ENCODE measurements at regions not wholly inside any gene's neighbourhood (a gene's known extent, or its start where the extent isn't known, plus 50 kb on each side); places are given as distances from the start of the nearest gene placed in this dataset.
"Not testable (repeated sequence)": the region's sequence is repeated elsewhere in the genome, so short reads cannot be mapped to it uniquely, and the experiment has no call there.

- DNase-seq (ENCODE audit: low read depth in 2 of 3, low spot score in 2 of 3) = no peak
These were observed 453.9 kb downstream of the SQOR start for GRCh38 chr15:46088486-46089445.

GRCh38 chr15:46089467-46089935 is 454.7 kb downstream of the SQOR start:
- no peak for DNase-seq (ENCODE audit: low read depth in 2 of 3, low spot score in 2 of 3)

GRCh38 chr15:46091860-46092450 is 457.1 kb downstream of the SQOR start:
- no peak for DNase-seq (ENCODE audit: low read depth in 2 of 3, low spot score in 2 of 3)

- not testable (repeated sequence) for DNase-seq (ENCODE audit: low read depth in 2 of 3, low spot score in 2 of 3)
These were observed 463.2 kb downstream of the SQOR start for GRCh38 chr15:46098006-46098405.

GRCh38 chr15:46110755-46111154 is 475.9 kb downstream of the SQOR start:
- DNase-seq (ENCODE audit: low read depth in 2 of 3, low spot score in 2 of 3) = no peak

- DNase-seq (ENCODE audit: low read depth in 2 of 3, low spot score in 2 of 3) = no peak
These were observed 476.9 kb downstream of the SQOR start for GRCh38 chr15:46111730-46112129.

- DNase-seq (ENCODE audit: low read depth in 2 of 3, low spot score in 2 of 3) = no peak
These were observed 482.2 kb downstream of the SQOR start for GRCh38 chr15:46117071-46117470.

GRCh38 chr15:46120713-46121112 is 485.9 kb downstream of the SQOR start:
- DNase-seq (ENCODE audit: low read depth in 2 of 3, low spot score in 2 of 3) = no peak

GRCh38 chr15:46121441-46121840 is 486.6 kb downstream of the SQOR start:
- DNase-seq (ENCODE audit: low read depth in 2 of 3, low spot score in 2 of 3) = no peak

GRCh38 chr15:46126581-46126980 is 491.8 kb downstream of the SQOR start:
- no peak for DNase-seq (ENCODE audit: low read depth in 2 of 3, low spot score in 2 of 3)

- no peak for DNase-seq (ENCODE audit: low read depth in 2 of 3, low spot score in 2 of 3)
These were observed 492.6 kb downstream of the SQOR start for GRCh38 chr15:46127361-46127874.

- no peak for DNase-seq (ENCODE audit: low read depth in 2 of 3, low spot score in 2 of 3)
These were observed 494.3 kb downstream of the SQOR start for GRCh38 chr15:46129145-46129544.

GRCh38 chr15:46131876-46132275 is 497.0 kb downstream of the SQOR start:
- DNase-seq (ENCODE audit: low read depth in 2 of 3, low spot score in 2 of 3) = no peak

- DNase-seq (ENCODE audit: low read depth in 2 of 3, low spot score in 2 of 3) = no peak
These were observed 502.6 kb downstream of the SQOR start for GRCh38 chr15:46137443-46137842.

GRCh38 chr15:46146002-46146401 is 511.2 kb downstream of the SQOR start:
- DNase-seq (ENCODE audit: low read depth in 2 of 3, low spot score in 2 of 3) = no peak

- DNase-seq (ENCODE audit: low read depth in 2 of 3, low spot score in 2 of 3) = no peak
These were observed 512.1 kb downstream of the SQOR start for GRCh38 chr15:46146915-46147314.

- DNase-seq (ENCODE audit: low read depth in 2 of 3, low spot score in 2 of 3) = no peak
These were observed 517.0 kb downstream of the SQOR start for GRCh38 chr15:46151786-46152185.

GRCh38 chr15:46166750-46167149 is 531.9 kb downstream of the SQOR start:
- no peak for DNase-seq (ENCODE audit: low read depth in 2 of 3, low spot score in 2 of 3)

- no peak for DNase-seq (ENCODE audit: low read depth in 2 of 3, low spot score in 2 of 3)
These were observed 535.5 kb downstream of the SQOR start for GRCh38 chr15:46170326-46170725.

GRCh38 chr15:46174122-46174521 is 539.3 kb downstream of the SQOR start:
- no peak for DNase-seq (ENCODE audit: low read depth in 2 of 3, low spot score in 2 of 3)

- no peak for DNase-seq (ENCODE audit: low read depth in 2 of 3, low spot score in 2 of 3)
These were observed 542.4 kb downstream of the SQOR start for GRCh38 chr15:46177219-46177618.

- DNase-seq (ENCODE audit: low read depth in 2 of 3, low spot score in 2 of 3) = no peak
These were observed 543.3 kb downstream of the SQOR start for GRCh38 chr15:46178138-46178537.
